ENCODE measurements at regions not wholly inside any gene's neighbourhood (a gene's known extent, or its start where the extent isn't known, plus 50 kb on each side); places are given as distances from the start of the nearest gene placed in this dataset.

- H3K27ac ChIP-seq (ENCODE audit: low read depth, low read length): no peak overlapping the region
- no peaks in the 10 kb centered on the region for H3K9me3 ChIP-seq (ENCODE audit: control insufficient read depth, low read length)
- H3K36me3 ChIP-seq (ENCODE audit: control insufficient read depth, insufficient read depth, low read length): no peaks in the 10 kb centered on the region
- no peaks in the 10 kb centered on the region for H3K4me1 ChIP-seq (ENCODE audit: control insufficient read depth, insufficient read depth, low read length)
- Mint-ChIP-seq H3K4me1 (peaks cover 10% of the 10 kb centered on the region), H3K27ac (no peak overlapping the region), H3K9me3 (peaks cover 1% of the 10 kb centered on the region), H3K4me3 (no peak overlapping the region), H3K36me3 (ENCODE audit: low read depth) (no peaks in the 10 kb centered on the region), H3K27me3 (ENCODE audit: insufficient read depth) (peaks cover 2% of the 10 kb centered on the region)
- H3K9ac ChIP-seq (ENCODE audit: extremely low read depth, low read length, poor library complexity, severe bottlenecking): no peak overlapping the region
- H3K27me3 ChIP-seq (ENCODE audit: control insufficient read depth, insufficient read depth, low read length, poor library complexity, severe bottlenecking): no peaks in the 10 kb centered on the region
- H3K4me3 ChIP-seq (ENCODE audit: low read length): no peak overlapping the region
- no peak for TF ChIP-seq CTCF (conservative IDR thresholded peaks at IDR 0.05)
- no peak for DNase-seq
- WGBS, 2 experiments (ENCODE audit: insufficient coverage in 1 of 2, insufficient read length in 1 of 2): 88 to 89% methylated on average over 2 to 5 of the region's 5 CpGs
Observed at GRCh38 chr16:86992587-86992986, 324.6 kb downstream of the C16orf95 start.

- Histone ChIP-seq H3K4me3 (ENCODE audit: low read length) (no peak overlapping the region), H3K36me3 (ENCODE audit: control insufficient read depth, insufficient read depth, low read length) (no peaks in the 10 kb centered on the region), H3K9me3 (ENCODE audit: control insufficient read depth, low read length) (no peaks in the 10 kb centered on the region), H3K27ac (ENCODE audit: low read depth, low read length) (no peak overlapping the region), H3K9ac (ENCODE audit: extremely low read depth, low read length, poor library complexity, severe bottlenecking) (no peak overlapping the region), H3K4me1 (ENCODE audit: control insufficient read depth, insufficient read depth, low read length) (no peaks in the 10 kb centered on the region), H3K27me3 (ENCODE audit: control insufficient read depth, insufficient read depth, low read length, poor library complexity, severe bottlenecking) (no peaks in the 10 kb centered on the region)
- Mint-ChIP-seq H3K4me3 (no peak overlapping the region), H3K4me1 (peaks cover 10% of the 10 kb centered on the region), H3K27ac (no peak overlapping the region), H3K36me3 (ENCODE audit: low read depth) (no peaks in the 10 kb centered on the region), H3K27me3 (ENCODE audit: insufficient read depth) (peaks cover 4% of the 10 kb centered on the region), H3K9me3 (peaks cover 1% of the 10 kb centered on the region)
- no peak for DNase-seq
- 93 to 99% methylated on average over 14 to 26 of the region's 26 CpGs for WGBS, 2 experiments (ENCODE audit: insufficient coverage in 1 of 2, insufficient read length in 1 of 2)
- TF ChIP-seq CTCF (conservative IDR thresholded peaks at IDR 0.05): no peak
Observed at GRCh38 chr16:86993426-86994110, 323.6 kb downstream of the C16orf95 start.

GRCh38 chr16:86994215-86994614 lies 323.0 kb downstream of the C16orf95 start:
- Mint-ChIP-seq H3K4me1 (peaks cover 10% of the 10 kb centered on the region), H3K9me3 (peaks cover 3% of the 10 kb centered on the region), H3K27me3 (ENCODE audit: insufficient read depth) (peaks cover 8% of the 10 kb centered on the region), H3K4me3 (no peak overlapping the region), H3K36me3 (ENCODE audit: low read depth) (no peaks in the 10 kb centered on the region), H3K27ac (no peak overlapping the region)
- TF ChIP-seq CTCF (conservative IDR thresholded peaks at IDR 0.05): no peak
- H3K9ac ChIP-seq (ENCODE audit: extremely low read depth, low read length, poor library complexity, severe bottlenecking): no peak overlapping the region
- no peaks in the 10 kb centered on the region for H3K4me1 ChIP-seq (ENCODE audit: control insufficient read depth, insufficient read depth, low read length)
- no peak overlapping the region for H3K27ac ChIP-seq (ENCODE audit: low read depth, low read length)
- no peaks in the 10 kb centered on the region for H3K9me3 ChIP-seq (ENCODE audit: control insufficient read depth, low read length)
- DNase-seq: no peak
- 97% methylated on average over 2 of the region's 3 CpGs; no CpG with 5 or more reads in 1 of the 2 experiments for whole genome bisulfite sequencing, 2 experiments (ENCODE audit: insufficient coverage in 1 of 2, insufficient read length in 1 of 2)
- H3K36me3 ChIP-seq (ENCODE audit: control insufficient read depth, insufficient read depth, low read length): no peaks in the 10 kb centered on the region
- H3K4me3 ChIP-seq (ENCODE audit: low read length): no peak overlapping the region
- H3K27me3 ChIP-seq (ENCODE audit: control insufficient read depth, insufficient read depth, low read length, poor library complexity, severe bottlenecking): no peaks in the 10 kb centered on the region

Data from endodermal cell (in vitro differentiated cells).